ENCODE measurements at regions not wholly inside any gene's neighbourhood (a gene's known extent, or its start where the extent isn't known, plus 50 kb on each side); places are given as distances from the start of the nearest gene placed in this dataset.
"Not testable (repeated sequence)": the region's sequence is repeated elsewhere in the genome, so short reads cannot be mapped to it uniquely, and the experiment has no call there.

- DNase-seq: no peak
Observed at GRCh38 chr17:33952425-33952824, 302.7 kb upstream of the CCL2 start.

- DNase-seq: no peak
Observed at GRCh38 chr17:33954597-33954996, 300.5 kb upstream of the CCL2 start.

- no peak for DNase-seq
Observed at GRCh38 chr17:33955461-33955860, 299.6 kb upstream of the CCL2 start.

GRCh38 chr17:33959098-33959497 is 296.0 kb upstream of the CCL2 start:
- DNase-seq: not testable (repeated sequence)

- no peak for DNase-seq
Observed at GRCh38 chr17:33962857-33963655, 292.0 kb upstream of the CCL2 start.

GRCh38 chr17:33964344-33964979 is 290.6 kb upstream of the CCL2 start:
- DNase-seq: no peak

GRCh38 chr17:33966410-33967059 is 288.6 kb upstream of the CCL2 start:
- no peak for DNase-seq

DNA sequence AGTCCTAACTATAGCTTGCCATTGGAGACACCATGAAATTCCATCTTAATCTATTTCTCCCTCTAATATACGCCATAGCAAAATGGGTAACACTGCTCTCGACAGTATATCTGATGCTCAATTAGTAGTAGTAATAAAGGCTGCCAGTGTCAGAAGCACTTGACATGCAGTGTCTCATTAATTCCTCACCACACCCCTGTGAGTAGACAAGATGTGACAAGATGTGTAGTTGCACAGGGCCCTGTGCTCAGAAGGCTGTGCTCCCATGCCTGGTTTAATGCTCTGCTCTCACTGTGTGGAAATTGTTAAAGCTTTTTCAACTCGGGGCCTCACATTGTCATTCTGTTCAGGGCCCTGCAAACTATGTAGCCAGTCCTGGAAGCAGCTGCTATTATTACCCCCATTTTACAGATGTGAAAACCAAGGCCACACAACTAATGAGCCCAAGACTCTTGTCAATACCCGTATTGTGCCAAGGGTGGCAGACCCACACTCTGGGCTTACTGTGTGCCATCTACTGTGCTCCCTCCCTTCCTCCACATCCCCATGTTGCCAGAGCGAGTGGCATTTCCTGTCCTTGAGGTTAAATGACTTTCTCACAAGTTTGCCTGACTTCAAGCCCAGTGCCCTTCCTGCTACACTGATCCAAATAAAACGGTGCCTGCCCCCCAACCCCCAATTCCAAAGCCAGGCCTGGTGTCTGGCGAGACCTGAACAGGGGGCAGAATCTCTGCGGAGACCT is 287.3 kb upstream of the CCL2 start:
- no peak for DNase-seq

DNA sequence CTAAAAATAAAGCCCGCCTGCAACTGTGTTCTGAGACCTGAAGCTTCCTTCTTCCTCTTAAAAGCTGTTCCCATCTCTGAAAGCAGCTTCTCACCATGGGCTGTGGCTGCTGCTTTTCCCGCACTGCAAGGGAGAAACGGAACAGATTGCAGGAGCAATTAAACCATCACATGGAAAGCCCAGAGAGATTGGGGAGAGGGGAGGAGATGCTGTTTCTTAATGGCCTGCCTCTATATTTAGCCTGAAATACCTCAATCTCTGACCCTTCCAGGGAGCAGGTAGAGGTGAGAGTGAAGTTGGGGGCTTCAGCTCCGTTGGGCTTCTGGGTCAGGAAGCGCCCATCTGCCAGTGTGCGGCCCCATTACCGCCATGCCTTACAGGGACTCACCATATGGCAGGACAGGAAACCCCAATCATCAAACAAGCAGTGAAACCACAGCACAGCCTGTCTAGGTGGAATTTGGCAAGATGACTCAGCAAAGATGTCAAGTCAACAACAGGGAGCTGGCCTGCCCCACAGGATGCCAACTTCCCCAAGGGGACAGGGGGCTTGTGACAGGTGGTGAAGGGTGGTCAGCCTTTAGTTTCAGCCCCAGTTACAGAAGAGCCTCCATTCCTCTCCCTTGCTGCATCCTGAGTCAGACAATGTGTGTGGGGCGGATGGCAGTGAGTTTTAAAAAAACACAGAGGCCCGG is 286.6 kb upstream of the CCL2 start:
- DNase-seq: peak; percentile 7

DNA sequence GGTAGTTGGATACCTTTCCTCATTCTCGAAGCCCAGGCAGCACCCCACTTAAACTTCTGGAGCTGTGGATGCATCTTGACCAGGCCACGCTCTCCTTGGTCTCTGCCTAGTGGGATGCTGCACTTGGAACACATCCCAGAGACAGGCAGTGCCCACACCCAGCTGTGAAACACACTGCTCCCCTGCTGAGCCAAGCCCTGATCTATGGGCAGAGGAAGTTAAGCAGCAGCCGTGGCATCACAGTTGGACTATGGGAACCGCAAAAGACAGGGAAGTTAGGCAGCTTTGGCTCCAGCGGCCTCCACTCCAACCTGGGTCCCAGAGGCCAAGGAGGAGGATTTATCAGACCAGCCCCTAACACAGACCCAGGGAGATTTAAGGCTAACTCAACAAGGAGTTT is 284.8 kb upstream of the CCL2 start:
- no peak for DNase-seq

DNA sequence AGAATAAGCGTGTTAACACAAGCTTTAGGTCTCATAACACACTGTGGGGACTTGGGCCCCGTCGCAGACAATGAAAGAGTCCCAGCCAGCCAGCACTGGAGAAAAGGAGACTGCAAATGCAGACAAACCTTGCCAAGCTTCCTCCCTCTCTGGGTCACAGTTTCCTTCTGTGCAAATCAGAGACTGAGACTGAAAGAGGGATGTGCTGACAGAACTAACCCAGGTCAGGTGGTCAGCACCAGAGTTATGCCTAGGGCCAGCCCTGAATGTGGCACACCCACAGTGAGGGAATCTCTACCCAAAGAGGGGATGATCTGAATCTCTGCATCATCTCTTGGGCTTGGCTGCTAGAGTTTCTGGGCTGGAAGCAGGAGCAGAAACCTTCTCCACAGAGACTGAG is 282.3 kb upstream of the CCL2 start:
- DNase-seq: no peak

DNA sequence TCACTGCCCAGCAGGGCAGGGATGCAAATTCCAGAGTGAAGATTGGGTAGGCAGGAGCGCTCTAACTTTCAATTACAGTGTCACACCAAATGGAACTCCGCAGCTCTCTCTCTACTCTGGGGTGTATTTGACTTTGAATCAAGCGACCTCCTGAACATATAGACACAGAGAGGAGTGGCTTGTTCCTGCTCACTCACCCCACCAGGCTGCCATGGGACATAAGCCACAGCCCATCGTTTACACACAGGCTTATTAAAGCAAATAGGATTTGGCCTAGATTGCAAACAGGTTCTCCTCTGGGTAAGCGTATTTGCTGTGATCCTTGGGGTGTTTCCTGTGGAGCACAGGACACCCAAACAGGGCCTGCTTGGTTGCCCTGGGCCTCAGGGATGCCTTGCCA is 281.6 kb upstream of the CCL2 start:
- no peak for DNase-seq

DNA sequence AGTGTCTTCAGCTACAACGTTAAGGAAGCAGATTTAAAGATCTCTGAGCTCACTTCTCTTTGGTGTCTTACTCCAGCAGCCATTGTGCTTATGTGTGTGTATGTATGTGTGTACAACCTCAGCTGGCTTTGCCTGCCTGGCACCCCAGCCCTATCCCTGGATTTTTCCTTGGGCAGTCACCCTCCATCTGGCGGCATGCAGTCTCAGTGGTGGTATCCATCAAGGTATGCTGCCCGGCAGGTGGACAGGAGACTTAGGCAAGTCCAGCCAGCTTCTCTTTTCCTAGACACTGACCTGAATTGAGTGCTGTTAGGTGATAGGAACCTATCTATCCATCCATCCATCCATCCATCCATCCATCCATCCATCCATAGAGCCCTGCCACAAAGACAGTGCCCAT is 280.8 kb upstream of the CCL2 start:
- no peak for DNase-seq

DNA sequence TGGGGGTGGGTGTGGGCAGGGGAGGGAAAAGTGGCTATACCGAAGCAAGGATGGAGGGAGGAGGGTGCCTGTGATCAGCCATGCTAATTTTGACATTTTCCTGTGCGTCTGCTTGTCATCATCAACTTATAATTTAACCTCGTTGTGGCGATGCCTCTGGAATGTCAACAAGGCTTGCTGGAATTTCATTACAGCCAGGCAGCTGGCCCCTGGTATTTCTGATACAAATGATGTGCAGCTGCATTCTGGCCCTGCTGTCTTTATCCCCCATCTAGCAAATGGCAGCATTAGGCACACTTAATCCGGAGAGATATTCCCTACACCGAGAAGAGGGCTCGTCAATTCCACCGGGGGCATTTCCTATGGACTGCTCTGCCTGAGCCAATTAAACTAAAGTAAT is 278.3 kb upstream of the CCL2 start:
- no peak for DNase-seq

- DNase-seq: no peak
Observed at GRCh38 chr17:33977729-33978514, 277.2 kb upstream of the CCL2 start.

- no peak for DNase-seq
Observed at GRCh38 chr17:33978889-33979288, 276.2 kb upstream of the CCL2 start.

DNA sequence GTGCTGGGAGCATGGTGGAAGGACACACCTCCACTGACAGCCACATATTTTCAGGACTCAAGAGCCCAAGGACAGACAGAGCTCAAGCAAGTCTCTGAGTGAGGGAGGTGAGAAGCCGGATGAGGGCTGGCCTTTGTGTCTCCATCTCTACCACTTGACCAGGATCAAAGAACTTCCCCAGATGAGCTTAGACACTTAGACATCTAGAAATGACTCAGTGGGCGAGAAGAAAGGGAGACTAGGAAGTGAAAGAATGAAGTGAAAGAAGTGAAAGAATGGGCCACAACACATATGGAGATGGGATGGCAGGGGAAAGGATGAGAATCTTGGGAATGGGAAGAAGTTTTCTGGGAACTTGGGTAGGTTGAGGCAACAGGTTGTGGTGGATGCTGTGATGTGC is 274.9 kb upstream of the CCL2 start:
- no peak for DNase-seq

DNA sequence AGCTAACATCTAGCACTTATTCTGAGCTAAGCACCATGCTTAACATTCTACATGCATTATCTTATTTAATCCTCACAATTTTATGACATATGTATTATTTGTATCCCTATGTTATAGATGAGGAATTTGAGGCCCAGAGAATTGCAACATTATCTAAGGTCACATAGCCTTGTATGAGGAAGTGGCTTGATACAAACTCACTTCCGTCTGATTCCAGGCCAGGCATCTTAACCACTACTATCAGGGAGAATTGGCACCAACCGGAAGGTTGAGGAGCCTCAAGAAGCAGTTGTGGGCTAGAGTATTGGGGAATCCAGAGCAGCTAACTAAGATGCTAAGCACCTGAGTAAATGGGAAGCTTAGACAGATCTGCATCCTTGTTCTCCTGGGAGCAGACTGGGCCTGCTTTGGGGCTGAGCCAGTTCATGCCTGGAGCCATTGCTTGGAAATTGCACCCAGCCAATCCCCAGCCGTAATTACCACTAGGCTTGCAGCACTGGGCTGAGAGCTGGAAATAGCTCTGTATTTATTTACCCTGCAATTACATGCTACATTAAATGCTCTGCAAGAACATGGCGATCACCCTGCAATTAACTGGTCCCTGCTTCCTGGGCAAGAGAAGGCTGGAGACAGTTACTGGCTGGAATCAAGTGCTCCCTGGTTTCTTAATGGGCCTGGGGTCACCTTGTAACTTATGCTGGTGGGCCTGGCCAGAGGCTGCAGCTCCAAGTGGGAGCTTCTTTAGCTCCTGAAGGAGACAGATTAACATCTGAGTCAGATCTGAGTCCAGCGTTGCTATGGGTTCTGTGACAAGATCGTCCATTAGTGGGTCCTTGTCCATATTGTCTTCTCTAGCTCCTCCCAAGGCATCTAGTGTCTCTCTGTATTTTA is 273.1 kb upstream of the CCL2 start:
- no peak for DNase-seq

GRCh38 chr17:33982909-33983308 is 272.2 kb upstream of the CCL2 start:
- no peak for DNase-seq

DNA sequence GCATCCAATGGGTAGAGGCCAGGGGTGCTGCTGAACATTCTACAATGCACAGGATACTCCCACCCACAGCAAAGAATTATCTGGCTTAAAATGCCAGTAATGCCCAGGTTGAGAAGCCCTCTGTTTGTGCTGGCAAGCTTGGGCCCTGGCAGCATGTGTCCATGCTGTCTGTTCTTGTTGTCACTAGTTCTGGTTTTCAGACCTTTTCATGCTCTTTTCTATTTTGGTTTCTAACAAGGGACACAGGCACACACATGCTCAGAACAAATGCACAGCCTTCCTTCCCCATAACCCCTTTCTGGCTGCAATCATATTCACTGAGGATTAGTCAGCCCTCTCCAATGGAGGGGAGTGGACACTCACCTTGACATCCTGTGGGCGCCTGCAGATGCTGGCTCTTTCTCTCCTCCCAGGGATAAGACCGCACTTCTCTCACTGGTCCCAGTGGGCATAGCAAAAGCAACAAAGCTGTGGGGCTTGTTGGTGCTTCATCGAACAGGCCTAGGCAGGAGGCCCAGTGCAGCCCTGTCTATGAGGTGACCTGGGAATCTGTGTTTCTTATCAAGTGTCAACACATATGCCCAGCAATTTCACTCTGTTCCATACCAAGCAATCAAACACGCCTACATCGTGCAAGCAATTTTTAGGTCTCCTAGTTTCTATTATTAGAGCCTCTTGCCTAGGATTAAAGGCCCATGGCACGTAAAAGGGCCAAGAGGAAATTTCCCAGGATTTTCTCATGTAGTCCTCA is 271.1 kb upstream of the CCL2 start:
- DNase-seq: no peak
